NB4 (cell line): ENCODE measurements at regions not wholly inside any gene's neighbourhood (a gene's known extent, or its start where the extent isn't known, plus 50 kb on each side); places are given as distances from the start of the nearest gene placed in this dataset.

Experiments
- DNase-seq: peaks from one replicate; pipeline ENCODE4 v3.0.0; 2010; ENCODE audit warnings: low read depth
- H3K4me3 ChIP-seq: one replicate; pipeline ENCODE4 v1.5.1; 2011; ENCODE audit warnings: mild to moderate bottlenecking, low read depth, low read length, moderate library complexity
- MAX ChIP-seq: IDR thresholded peaks from 2 replicates; pipeline ENCODE4 v1.6.1; 2011; ENCODE audit warnings: low read depth, low read length
- MYC ChIP-seq: IDR thresholded peaks from 2 replicates; pipeline ENCODE4 v1.6.1; 2011; ENCODE audit warnings: low read depth, low read length
- POLR2A ChIP-seq: IDR thresholded peaks from 2 replicates; pipeline ENCODE4 v1.6.1; 2011; ENCODE audit warnings: mild to moderate bottlenecking; ENCODE audit not compliant: insufficient read length; ENCODE audit errors: extremely low read depth
- TF ChIP-seq, protein P1 (sequence below): IDR thresholded peaks from one replicate; pipeline ENCODE4 v1.5.1; 2012; ENCODE audit warnings: low read depth, low read length

DNA sequence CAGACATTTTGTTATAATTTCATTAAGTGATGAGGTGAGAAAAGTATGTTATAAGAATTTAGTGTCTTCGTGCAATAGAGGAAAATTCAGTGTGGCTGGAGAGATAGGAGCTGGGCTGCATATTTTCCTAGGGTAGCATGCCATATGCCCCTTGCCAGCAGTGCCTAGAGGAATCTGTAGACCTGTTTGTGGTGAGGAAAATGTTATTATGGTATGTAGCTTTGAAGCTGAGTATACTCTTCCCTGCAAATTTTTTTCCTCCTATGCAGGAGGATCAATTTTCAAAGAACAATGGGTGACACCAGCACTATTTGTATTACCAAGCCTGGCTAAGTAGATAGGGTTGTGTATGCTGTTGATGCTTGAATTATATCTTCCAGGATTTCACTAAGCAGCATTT, 200.6 kb downstream of the EDEM1 start:
- DNase-seq = no peak
- TF ChIP-seq MYC (no peak), MAX (no peak), POLR2A (no peak)
- TF ChIP-seq, protein P1, sequence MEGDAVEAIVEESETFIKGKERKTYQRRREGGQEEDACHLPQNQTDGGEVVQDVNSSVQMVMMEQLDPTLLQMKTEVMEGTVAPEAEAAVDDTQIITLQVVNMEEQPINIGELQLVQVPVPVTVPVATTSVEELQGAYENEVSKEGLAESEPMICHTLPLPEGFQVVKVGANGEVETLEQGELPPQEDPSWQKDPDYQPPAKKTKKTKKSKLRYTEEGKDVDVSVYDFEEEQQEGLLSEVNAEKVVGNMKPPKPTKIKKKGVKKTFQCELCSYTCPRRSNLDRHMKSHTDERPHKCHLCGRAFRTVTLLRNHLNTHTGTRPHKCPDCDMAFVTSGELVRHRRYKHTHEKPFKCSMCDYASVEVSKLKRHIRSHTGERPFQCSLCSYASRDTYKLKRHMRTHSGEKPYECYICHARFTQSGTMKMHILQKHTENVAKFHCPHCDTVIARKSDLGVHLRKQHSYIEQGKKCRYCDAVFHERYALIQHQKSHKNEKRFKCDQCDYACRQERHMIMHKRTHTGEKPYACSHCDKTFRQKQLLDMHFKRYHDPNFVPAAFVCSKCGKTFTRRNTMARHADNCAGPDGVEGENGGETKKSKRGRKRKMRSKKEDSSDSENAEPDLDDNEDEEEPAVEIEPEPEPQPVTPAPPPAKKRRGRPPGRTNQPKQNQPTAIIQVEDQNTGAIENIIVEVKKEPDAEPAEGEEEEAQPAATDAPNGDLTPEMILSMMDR = no peak
- H3K4me3 ChIP-seq = no peak overlapping the region

DNA sequence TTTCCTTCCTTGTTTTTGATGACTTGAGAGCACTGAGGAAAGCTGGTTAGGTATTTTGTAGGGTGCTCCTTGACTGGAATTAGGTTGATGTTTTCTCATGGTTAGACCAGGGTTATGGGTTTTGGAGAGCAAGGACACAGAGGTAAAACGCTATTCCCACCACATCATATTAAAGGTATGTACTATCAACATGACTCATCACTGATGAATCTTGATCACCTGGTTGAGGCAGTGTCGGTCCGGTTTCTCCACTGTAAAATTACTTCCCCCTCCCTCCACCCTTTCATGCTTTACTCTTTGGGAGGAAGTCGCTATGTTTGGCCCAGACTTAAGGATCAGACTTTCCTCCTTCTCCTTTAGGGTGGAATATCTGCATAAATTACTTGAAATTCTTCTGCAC, 201.6 kb downstream of the EDEM1 start:
- no peak overlapping the region for H3K4me3 ChIP-seq
- TF ChIP-seq MYC (no peak), MAX (no peak), POLR2A (no peak)
- TF ChIP-seq, protein P1 = no peak
- DNase-seq = no peak

DNA sequence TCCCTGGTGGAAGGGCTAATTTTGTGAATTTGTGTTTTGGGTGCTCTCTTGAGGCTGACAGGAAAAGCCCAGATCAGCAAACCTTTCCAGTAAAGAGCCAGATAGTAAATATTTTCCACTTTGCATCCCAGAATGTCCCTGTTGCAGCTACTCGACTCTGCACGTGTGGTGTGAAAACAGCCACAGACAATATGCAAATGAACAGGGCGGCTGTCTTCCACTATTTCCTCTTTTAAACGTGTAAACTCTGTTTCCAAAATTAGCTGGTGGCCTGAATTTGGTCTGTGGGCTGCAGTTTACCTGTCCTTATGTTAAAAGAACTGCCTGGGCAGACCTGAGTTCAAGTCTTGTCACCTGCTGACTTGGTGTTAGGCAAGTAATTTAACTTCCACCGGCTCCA, 202.7 kb downstream of the EDEM1 start:
- DNase-seq = no peak
- no peak for TF ChIP-seq MAX
- TF ChIP-seq POLR2A = no peak
- TF ChIP-seq MYC = no peak
- TF ChIP-seq, protein P1 = no peak
- no peak overlapping the region for H3K4me3 ChIP-seq

DNA sequence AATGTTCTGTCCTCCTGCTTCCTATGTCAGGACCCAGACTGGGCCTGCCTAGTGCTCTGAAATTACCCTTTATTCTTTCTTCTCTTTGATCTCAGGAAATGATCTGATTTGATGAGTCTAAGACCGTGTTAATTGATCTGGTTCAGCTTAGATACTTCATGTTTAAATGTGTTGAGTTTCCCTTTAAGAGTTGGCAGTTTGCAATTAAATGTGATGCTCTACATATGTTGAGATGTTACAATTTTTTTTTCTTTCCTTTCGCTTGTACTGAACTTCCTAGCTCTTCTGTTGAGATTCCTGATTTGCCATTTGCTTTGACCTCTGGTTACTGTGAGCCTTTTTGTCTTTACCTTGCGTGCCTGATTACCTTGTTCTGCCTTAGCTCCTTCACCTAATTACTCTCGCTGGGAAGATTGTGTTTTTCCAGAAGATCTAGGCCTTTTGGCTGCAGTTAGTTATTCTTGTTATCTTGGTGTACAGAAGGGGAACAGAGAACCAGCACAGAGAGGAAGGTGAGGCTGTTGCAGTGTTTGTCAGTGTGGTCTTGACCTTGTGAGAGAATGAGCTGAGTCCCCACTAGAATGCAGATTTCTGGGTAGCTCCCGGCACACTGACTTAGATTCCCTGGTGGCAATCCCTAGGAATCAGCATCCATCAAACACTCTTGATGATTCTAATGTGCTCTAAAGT, 203.6 kb downstream of the EDEM1 start:
- TF ChIP-seq MYC = no peak
- TF ChIP-seq MAX = no peak
- TF ChIP-seq, protein P1 = no peak
- TF ChIP-seq POLR2A = no peak
- H3K4me3 ChIP-seq = no peak overlapping the region
- DNase-seq = no peak

GRCh38 chr3:5401002-5401401, 213.5 kb downstream of the EDEM1 start:
- no peak for DNase-seq
- TF ChIP-seq, protein P1 = no peak
- TF ChIP-seq MYC (no peak), POLR2A (no peak), MAX (no peak)
- no peak overlapping the region for H3K4me3 ChIP-seq

DNA sequence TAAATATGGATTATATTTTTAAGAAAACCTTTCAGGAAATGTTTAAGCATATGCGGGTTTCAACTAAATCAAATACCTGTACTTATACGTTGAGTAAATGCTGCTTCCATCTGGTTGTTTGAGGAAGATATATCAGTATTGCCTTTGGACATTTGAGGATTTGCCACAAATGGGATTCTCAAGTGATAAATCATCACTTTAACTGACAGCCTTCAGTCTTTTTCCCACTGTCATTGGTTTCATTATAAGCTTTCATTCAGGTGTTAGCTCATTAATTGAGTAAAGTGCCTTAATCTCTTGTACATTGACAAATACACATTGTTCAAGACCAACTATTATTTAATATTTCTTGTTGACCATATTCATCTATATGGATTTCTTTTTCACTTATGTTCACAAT, 217.2 kb downstream of the EDEM1 start:
- DNase-seq = no peak
- H3K4me3 ChIP-seq = no peak overlapping the region
- TF ChIP-seq MAX (no peak), MYC (no peak), POLR2A (no peak)
- TF ChIP-seq, protein P1 = no peak
